Ishikawa (cell line): ENCODE measurements at regions not wholly inside any gene's neighbourhood (a gene's known extent, or its start where the extent isn't known, plus 50 kb on each side); places are given as distances from the start of the nearest gene placed in this dataset.

Experiments used
- MAX ChIP-seq: IDR thresholded peaks from 2 replicates; pipeline ENCODE4 v1.6.1; 2012
- NFIC ChIP-seq: IDR thresholded peaks from 2 replicates; pipeline ENCODE4 v1.6.1; 2012
- RAD21 ChIP-seq: IDR thresholded peaks from 2 replicates; pipeline ENCODE4 v1.6.1; 2012; ENCODE audit warnings: low read depth
- TAF1 ChIP-seq: IDR thresholded peaks from 2 replicates; pipeline ENCODE4 v1.6.1; 2012; ENCODE audit warnings: low read depth, mild to moderate bottlenecking
- TCF12 ChIP-seq: IDR thresholded peaks from 2 replicates; pipeline ENCODE4 v1.6.1; 2012; ENCODE audit warnings: low read depth
- TEAD4 ChIP-seq: IDR thresholded peaks from 2 replicates; pipeline ENCODE4 v1.6.1; 2012
- USF1 ChIP-seq: IDR thresholded peaks from 2 replicates; pipeline ENCODE4 v1.6.1; 2012
- YY1 ChIP-seq: IDR thresholded peaks from 2 replicates; pipeline ENCODE4 v1.6.1; 2012; ENCODE audit warnings: low read depth

- TF ChIP-seq NFIC, result no peak
- TF ChIP-seq TCF12, result no peak
- no peak for TF ChIP-seq MAX
- no peak for TF ChIP-seq RAD21
- TF ChIP-seq TAF1, result no peak
- no peak for TF ChIP-seq TEAD4
- TF ChIP-seq USF1, result no peak
- TF ChIP-seq YY1, result no peak
Measured at GRCh38 chr1:118317842-118318614, 133.0 kb upstream of the SPAG17 start.
